ENCODE measurements at regions not wholly inside any gene's neighbourhood (a gene's known extent, or its start where the extent isn't known, plus 50 kb on each side); places are given as distances from the start of the nearest gene placed in this dataset.

DNA sequence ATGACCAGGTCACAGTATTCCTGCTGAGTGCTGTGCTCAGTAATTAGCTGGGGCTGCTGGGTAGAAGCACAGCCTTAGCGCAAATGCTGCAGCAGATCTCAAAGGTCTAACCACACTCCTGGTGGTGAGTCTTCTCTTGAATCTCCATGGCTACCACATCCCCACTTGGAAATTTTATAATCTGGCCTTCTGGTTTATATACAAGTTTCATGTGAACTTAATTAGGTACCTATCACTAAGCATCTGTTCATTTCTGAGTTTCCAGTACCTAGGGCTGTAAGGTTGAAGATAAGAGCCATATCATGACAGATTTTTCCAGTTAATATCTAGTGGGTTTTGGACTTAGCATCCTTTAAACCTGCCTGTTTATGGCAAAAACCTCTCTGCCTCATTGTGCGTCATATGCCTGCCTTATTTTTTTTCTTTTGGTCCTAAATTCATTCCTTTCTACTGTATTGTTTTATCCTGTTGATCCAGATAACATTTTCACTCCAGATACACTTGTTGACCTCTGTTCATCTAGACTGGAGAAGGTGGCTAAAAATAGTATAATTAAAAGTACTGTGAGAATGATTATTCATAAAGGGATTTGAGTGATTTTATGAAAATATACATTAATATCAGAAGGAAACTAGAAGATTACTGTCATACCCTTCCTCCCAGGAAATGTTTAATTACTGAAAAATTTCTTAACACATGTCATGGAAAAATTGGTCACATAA lies 168.4 kb upstream of the THUMPD2 start:
- no peak for TF ChIP-seq POLR2A (IDR thresholded peaks at IDR 0.05)
- TF ChIP-seq, protein P1, sequence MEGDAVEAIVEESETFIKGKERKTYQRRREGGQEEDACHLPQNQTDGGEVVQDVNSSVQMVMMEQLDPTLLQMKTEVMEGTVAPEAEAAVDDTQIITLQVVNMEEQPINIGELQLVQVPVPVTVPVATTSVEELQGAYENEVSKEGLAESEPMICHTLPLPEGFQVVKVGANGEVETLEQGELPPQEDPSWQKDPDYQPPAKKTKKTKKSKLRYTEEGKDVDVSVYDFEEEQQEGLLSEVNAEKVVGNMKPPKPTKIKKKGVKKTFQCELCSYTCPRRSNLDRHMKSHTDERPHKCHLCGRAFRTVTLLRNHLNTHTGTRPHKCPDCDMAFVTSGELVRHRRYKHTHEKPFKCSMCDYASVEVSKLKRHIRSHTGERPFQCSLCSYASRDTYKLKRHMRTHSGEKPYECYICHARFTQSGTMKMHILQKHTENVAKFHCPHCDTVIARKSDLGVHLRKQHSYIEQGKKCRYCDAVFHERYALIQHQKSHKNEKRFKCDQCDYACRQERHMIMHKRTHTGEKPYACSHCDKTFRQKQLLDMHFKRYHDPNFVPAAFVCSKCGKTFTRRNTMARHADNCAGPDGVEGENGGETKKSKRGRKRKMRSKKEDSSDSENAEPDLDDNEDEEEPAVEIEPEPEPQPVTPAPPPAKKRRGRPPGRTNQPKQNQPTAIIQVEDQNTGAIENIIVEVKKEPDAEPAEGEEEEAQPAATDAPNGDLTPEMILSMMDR (IDR thresholded peaks at IDR 0.05): no peak
- 94% methylated on average over 2 of the region's 2 CpGs for WGBS, 2 donors
- H3K4me3 ChIP-seq (ENCODE audit: low read depth, poor library complexity, severe bottlenecking): no peak overlapping the region

DNA sequence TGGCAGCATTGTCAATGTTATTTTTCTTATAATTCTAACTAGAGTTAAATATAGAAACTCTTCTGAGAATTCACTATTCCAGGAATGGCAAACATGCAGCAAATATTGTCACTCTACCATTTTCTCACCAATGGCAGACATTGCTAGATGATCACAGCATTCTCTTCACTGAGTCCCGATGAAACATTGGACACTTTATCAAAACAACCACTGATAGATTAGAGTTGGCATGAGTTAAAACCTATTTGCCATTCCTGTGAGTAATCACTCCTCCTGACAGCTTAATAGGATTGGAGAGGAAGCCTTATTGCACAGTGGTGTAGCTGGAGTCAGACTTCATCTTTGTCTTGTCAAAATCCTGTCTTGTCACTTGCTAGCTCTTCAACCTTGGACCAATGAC lies 163.9 kb upstream of the THUMPD2 start:
- DNase-seq (ENCODE audit: low spot score in 2 of 2): no peak
- intact Hi-C loops (cut with DNase I; ENCODE audit: low total_unique reads): no loop called here
- 29 to 39% methylated on average over 1 of the region's 1 CpG for WGBS, 2 donors

More for the DNA sequence above, 168.4 kb upstream of the THUMPD2 start:
- DNase-seq (ENCODE audit: low spot score in 2 of 2): no peak
- intact Hi-C loops (cut with DNase I; ENCODE audit: low total_unique reads): no loop called here

DNA sequence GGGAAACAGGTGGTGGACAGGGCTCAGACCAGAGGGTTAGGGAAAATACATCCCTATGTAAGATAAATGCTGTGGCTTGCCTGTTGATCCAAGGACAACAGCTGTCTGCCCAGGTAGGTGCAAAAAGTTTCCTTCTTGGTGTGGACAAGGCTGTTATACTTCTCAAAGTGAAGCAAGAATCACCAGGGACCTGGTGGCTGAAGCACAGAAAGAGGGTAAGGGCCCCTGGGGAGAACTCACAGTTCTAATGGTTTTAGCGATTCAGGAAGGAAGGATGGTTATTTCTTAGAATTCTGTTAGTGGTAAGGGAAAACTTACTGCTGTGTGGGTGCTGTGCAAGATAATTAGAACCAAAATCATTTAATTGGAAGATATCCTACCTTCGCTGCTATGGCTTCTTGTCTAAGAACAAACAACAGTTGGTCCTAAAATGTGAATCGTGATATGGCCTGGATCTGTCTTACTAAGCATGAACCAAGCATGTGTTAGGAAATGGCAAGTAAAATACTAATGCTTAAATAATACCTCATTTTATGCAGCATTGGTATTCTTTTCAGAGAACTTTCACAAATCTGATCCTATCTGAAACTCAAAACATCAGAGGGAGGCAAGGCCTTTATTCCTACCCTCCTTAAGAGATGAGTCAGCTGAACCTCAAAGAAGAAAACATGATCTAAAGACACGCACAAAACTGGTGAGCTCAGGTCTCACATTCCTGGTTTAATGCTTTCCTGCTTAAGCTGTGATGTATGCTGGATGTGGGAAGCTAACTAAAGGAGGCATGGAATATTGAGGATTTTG lies 159.2 kb upstream of the THUMPD2 start:
- WGBS, 2 donors: 75 to 84% methylated on average over 4 of the region's 4 CpGs
- intact Hi-C loops (cut with DNase I; ENCODE audit: low total_unique reads): no loop called here
- TF ChIP-seq, protein P1 (IDR thresholded peaks at IDR 0.05): no peak
- no peak for TF ChIP-seq POLR2A (IDR thresholded peaks at IDR 0.05)
- no peak overlapping the region for H3K4me3 ChIP-seq (ENCODE audit: low read depth, poor library complexity, severe bottlenecking)
- no peak for DNase-seq (ENCODE audit: low spot score in 2 of 2)

More for the DNA sequence above, 163.9 kb upstream of the THUMPD2 start:
- H3K4me3 ChIP-seq (ENCODE audit: low read depth, poor library complexity, severe bottlenecking): no peak overlapping the region
- TF ChIP-seq POLR2A (IDR thresholded peaks at IDR 0.05): no peak
- TF ChIP-seq, protein P1 (IDR thresholded peaks at IDR 0.05): no peak

DNA sequence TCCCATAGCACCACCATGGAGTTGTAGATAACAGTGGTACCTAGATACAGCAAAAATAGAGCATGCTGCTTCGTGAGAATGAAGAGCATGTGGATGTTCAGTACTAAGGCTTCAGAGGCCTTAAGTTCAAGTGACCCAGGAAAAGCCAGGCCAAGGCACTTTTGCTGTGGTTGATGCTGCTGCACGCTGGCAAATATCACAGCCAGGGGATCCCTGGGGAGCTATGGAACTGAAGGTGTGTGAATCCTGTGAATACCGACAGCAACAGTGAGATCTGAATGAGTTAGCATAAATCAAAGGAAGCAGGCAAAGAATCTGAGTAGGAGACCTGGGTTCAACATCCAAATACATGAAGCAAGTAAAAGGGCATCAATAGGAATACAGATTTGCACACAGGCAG lies 158.6 kb upstream of the THUMPD2 start:
- WGBS, 2 donors: 81 to 87% methylated on average over 3 of the region's 3 CpGs

DNA sequence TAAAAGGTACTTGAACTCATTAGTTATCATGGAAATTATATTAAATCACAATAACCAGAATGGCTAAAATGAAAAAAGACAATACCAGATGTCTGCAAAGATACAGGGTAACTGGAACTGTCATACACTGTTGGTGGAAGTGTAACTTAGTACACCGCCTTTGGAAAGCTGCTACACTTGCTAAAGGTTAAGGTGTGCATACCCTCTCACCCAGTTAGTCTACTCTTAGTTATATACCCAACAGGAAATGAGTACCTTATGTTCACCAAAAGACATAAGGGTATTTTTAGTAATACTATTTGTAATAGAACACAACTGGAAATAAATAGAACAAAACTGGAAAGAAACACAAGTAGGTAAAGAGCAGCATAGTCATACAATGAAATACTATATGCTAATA lies 155.8 kb upstream of the THUMPD2 start:
- intact Hi-C loops (cut with DNase I; ENCODE audit: low total_unique reads): no loop called here
- TF ChIP-seq POLR2A (IDR thresholded peaks at IDR 0.05): no peak
- TF ChIP-seq, protein P1 (IDR thresholded peaks at IDR 0.05): no peak
- no peak overlapping the region for H3K4me3 ChIP-seq (ENCODE audit: low read depth, poor library complexity, severe bottlenecking)
- DNase-seq (ENCODE audit: low spot score in 2 of 2): no peak
- WGBS, 2 donors: 97% methylated on average over 1 of the region's 1 CpG

More for the DNA sequence above, 158.6 kb upstream of the THUMPD2 start:
- TF ChIP-seq POLR2A (IDR thresholded peaks at IDR 0.05): no peak
- TF ChIP-seq, protein P1 (IDR thresholded peaks at IDR 0.05): no peak
- no peak for DNase-seq (ENCODE audit: low spot score in 2 of 2)
- intact Hi-C loops (cut with DNase I; ENCODE audit: low total_unique reads): no loop called here
- H3K4me3 ChIP-seq (ENCODE audit: low read depth, poor library complexity, severe bottlenecking): no peak overlapping the region
